ENCODE measurements at regions not wholly inside any gene's neighbourhood (a gene's known extent, or its start where the extent isn't known, plus 50 kb on each side); places are given as distances from the start of the nearest gene placed in this dataset.

- TF ChIP-seq, protein P1, sequence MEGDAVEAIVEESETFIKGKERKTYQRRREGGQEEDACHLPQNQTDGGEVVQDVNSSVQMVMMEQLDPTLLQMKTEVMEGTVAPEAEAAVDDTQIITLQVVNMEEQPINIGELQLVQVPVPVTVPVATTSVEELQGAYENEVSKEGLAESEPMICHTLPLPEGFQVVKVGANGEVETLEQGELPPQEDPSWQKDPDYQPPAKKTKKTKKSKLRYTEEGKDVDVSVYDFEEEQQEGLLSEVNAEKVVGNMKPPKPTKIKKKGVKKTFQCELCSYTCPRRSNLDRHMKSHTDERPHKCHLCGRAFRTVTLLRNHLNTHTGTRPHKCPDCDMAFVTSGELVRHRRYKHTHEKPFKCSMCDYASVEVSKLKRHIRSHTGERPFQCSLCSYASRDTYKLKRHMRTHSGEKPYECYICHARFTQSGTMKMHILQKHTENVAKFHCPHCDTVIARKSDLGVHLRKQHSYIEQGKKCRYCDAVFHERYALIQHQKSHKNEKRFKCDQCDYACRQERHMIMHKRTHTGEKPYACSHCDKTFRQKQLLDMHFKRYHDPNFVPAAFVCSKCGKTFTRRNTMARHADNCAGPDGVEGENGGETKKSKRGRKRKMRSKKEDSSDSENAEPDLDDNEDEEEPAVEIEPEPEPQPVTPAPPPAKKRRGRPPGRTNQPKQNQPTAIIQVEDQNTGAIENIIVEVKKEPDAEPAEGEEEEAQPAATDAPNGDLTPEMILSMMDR (IDR thresholded peaks at IDR 0.05; ENCODE audit: low read length): no peak
- no peak for TF ChIP-seq EZH2 (IDR thresholded peaks at IDR 0.05; ENCODE audit: borderline replicate concordance, low read length)
Measured at GRCh38 chr11:80163441-80163840, 722.6 kb upstream of the TENM4 start.

Measured in OCI-LY1 (cell line).